HTR-8/SVneo (cell line): ENCODE measurements at regions not wholly inside any gene's neighbourhood (a gene's known extent, or its start where the extent isn't known, plus 50 kb on each side); places are given as distances from the start of the nearest gene placed in this dataset.
A peak's percentile ranks its signal among the peaks of the same experiment; 100 is the strongest.

Source experiments
- DNase-seq: peaks from one replicate; pipeline ENCODE4 v3.0.0; 2011; ENCODE audit warnings: low spot score, mixed read lengths; ENCODE audit not compliant: insufficient read length
- FAIRE-seq: peaks from 2 replicates; lab custom pipeline; 2011; peaks lifted over from hg19 to GRCh38; lab: Jason Lieb, UNC

- DNase-seq (no peak), FAIRE-seq (no peak)
Measured at GRCh38 chr2:64220894-64221617, 76.8 kb upstream of the PELI1 start.

- DNase-seq (no peak), FAIRE-seq (no peak)
Measured at GRCh38 chr2:64221935-64222334, 77.7 kb upstream of the PELI1 start.

DNA sequence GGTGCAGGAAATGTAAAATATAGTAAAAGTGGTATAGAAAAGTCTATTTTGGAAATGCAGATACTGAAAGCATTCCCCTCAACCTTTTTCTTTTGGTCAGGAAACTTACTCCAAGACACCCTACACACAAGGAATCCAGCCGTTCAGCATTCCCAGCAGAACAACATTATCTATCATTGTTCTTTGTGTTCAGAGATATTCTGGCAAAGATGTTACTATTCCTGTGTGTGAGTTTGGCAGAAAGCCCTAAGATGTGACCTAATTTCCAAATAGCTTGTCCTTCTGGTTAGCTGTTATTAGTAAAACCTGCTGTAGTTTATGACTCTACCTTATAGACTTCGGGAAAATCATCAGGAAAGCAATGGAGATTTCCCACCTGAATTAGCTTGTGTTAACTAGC lies 78.1 kb upstream of the PELI1 start:
- FAIRE-seq: no peak
- no peak for DNase-seq

DNA sequence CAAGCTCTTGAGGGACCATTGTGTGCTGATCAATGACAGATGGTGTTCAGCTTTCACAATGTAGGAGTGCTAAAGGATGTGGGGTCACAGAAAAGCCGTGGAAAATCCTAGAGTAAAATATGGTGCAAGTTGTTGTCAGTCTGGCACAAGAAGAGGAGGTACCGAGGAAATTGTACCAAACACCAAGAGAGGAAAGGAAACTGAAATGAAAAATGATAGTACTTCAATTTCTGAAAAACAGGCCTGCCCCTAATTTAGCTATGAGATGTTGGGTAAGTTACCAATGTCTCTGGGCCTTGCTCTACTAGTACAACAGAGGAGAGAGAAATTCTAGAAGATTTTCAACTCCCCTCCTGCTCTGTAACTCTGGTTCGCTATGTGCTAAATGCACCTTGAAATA lies 78.8 kb upstream of the PELI1 start:
- no peak for DNase-seq
- no peak for FAIRE-seq

- FAIRE-seq (no peak), DNase-seq (no peak)
Measured at GRCh38 chr2:64225491-64225890, 81.3 kb upstream of the PELI1 start.

- FAIRE-seq (no peak), DNase-seq (no peak)
Measured at GRCh38 chr2:64226611-64227010, 82.4 kb upstream of the PELI1 start.

- no peak for DNase-seq
- FAIRE-seq: no peak
Measured at GRCh38 chr2:64227603-64228125, 83.4 kb upstream of the PELI1 start.

GRCh38 chr2:64228126-64228678 lies 84.0 kb upstream of the PELI1 start:
- peak; percentile 81 for DNase-seq
- peak; percentile 69 for FAIRE-seq

DNA sequence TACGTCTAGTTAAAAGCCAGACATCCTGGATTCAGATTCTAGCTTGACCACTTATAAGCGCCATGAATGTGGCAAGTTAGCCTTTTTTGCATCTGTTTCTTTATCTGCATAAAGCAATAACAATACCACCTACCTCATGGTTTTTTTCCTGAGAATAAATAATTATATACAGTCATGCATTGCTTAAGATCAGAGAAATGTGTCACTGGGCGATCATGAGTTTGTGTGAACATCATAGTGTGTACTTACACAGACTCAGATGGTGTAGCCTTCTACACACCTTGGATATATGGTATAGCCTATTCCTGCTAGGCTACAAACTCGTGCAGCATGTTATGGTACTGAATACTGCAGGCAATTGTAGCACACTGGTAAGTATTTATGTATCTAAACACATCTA lies 84.7 kb upstream of the PELI1 start:
- FAIRE-seq (no peak), DNase-seq (no peak)

DNA sequence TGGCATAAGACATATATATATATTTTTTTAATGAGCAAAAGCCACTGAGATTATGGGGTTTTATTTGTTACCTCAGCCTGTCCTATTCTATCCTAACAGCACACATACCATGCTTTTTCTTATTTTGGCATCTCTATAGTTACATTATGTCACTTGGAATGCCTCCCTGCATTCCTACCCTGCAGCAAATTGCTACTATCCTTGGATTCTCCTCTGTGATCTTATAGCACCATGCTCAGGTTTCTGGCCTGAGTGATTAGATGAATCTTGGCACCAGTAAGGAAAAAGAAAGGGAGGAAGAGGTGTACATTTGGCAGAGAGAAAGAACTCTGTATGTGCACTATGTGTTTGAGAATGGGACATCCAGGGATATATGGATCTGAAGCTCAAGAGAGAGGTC lies 86.3 kb upstream of the PELI1 start:
- FAIRE-seq (no peak), DNase-seq (no peak)

DNA sequence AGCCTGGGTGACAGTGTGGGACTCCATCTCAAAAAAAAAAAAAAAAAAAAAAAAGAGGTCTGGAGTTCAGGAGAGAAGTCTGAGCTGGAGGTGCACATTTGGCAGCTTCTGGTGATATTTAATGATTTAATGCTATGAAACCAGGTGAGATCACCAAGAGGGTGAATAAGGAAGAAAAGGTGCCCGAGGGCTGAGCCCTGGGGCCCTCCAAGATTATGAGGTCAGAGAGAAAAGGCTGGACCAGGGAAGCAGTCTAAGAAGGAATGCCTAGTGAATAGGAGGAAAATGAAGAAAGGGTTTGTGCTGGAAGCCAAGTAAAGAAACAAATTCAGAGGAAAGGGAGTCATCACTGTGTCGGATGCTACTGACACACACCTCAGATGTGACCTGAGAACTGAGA lies 88.0 kb upstream of the PELI1 start:
- DNase-seq (no peak), FAIRE-seq (no peak)

DNA sequence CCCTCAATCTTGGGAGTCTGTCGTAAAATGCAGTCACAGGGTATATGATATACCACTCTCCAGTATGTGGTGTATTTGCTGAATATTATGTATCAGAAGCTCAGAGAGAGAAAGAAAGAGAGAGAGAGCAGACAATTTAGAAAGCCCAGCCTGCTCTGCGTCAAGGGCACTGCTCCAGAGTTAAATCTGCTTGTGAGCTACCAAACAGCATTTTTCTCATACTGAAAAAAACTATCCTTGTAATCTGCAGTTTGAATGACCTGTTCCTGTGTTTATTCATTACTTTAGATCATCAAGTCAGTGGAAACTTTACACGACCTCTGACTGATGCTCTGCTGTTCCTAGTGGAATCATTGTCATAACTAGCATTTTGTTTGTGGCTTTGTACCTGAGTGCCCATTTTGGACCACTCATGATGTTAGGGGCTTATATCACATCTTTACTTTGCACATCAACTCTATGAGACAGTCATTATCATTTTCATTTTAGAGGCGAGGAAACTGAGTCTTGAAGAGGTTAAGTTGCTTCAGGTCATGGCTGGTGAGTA lies 89.2 kb upstream of the PELI1 start:
- FAIRE-seq (no peak), DNase-seq (no peak)

DNA sequence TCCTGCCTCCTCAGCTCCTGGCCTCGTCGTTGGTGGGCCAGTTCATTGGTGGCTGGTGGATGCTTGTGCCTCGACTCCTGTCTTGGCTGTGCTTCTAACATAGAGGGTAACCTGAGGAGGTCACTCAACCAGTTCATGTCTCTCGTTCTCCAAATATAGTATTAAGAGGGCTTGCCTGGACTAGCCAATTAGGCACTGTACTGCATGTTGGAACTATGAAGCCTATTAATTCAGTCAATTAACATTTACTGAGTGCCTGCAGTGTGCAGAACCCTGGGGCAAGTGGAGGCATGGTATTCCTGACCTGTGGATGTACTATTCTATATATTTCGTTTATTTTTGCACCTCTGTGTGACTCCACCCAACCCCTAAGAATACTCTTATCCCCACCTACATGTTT lies 89.9 kb upstream of the PELI1 start:
- FAIRE-seq: no peak
- DNase-seq: no peak

DNA sequence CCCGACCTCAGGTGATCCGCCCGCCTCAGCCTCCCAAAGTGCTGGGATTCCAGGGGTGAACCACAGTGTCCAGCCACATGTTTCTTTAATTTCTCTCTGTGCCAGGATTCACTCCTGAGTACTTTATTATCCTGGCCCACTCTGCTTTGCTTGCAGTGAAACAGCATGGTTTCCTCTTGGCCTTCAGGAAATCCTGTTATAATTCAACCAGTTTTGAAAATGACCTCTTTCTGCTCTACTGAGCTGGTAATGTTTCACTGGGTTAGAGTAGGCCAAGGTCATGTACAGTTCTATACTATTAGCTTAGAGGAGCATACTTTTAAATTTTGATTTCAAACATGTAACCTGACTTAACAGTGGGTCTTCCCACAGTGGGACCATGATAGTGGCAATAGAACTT lies 90.6 kb upstream of the PELI1 start:
- DNase-seq (no peak), FAIRE-seq (no peak)

DNA sequence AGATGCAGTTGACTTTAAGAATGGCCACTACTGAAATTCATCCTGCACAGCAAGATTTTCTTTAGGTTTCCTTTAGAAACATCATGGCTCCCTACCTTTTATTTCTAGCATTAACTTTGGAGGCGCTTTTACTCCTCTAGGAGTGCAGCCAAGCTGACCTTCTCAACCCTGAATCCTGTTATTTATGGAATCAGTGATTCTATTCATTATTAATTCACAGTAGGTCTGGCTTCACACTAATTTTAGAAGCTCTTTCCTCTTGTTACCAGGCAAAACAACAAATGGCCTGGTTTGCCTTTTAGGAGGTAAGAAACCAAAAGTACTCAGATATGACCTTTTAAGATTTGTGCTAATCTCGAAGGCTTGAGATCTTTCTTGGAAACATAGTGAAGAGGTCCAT lies 93.0 kb upstream of the PELI1 start:
- no peak for DNase-seq
- FAIRE-seq: no peak

- FAIRE-seq (no peak), DNase-seq (no peak)
Measured at GRCh38 chr2:64238799-64239198, 94.6 kb upstream of the PELI1 start.

DNA sequence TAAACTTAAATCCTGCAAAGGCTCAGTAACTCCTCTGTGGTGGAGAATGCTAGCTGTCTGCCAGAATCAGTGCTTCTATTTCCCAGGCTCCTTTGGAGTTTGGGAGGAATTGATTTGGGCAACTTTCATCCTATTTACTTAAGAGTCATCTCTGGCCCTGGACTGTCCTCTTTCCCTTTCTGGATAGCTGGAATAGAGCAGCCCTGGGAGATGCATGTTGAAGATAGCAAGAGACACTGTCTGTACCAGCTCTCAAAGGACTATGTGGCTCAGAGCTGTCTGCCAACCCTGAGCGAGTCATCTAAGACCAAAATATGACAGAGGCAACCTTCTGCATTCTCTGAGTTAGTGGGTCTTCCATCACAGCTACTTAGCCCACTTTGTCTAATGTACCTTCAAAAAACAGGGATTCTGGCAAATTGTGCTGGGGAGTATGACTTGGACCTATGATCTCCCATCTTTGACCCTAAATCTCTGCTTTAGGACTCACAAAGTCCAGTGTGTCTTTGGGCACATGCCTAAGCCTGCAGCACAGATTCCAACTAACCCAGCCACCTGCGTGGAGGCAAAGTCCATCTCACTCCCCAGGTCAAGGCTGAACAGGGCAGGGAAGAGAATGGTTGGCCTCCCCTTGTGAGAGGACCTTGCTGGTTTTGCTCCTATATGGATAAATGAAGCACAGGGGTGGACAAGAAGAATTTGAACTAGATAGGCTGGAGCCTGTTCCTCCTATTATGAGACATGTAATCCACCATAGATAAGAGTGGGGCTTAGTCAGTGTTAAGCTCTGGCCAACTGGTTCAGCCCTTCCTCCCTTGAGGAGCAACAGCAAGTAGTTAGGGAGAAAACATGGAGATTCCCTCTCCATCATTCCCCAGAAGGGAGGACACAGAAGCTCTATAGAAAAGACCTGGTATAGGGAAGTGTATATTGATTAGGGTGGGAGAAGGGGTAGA lies 99.1 kb upstream of the PELI1 start:
- DNase-seq (no peak), FAIRE-seq (no peak)

DNA sequence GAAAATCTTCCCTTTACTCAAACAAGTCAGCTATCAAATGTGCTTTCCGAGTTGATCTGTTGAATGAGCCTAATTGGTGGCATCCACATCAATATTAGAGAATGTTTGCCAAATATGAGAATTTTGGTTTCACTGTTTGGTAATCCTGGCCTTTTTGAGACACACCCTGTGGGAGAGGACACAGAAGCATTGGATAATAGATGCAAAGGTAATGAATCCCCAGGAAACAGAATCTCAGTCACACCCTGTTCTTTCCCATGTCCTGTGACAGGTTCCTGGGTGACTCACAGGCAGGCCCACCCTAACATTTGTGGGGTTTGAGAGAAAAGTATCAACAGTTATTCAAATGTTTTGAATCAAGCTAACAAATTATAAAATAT lies 99.8 kb upstream of the PELI1 start:
- no peak for FAIRE-seq
- no peak for DNase-seq

GRCh38 chr2:64245631-64246030 lies 101.4 kb upstream of the PELI1 start:
- DNase-seq (no peak), FAIRE-seq (no peak)

DNA sequence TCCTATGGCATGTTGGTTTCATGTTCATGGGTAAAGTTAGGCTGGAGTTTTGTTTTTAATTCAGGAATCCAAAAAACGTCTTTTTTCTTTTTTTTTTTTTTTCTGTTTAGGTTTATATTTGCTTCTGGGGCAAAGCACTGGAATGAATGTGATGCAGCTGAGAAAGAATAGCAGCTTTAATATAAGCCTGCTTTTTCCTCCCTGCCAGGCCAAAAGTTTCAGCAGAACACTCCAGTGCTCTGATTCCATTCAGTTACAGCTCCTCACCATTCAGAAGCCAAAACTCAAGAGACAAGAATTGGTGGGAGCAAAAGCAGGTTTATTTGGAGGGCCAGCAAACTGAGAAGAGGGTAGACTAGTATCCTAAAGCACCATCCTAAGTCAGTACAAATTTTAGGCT lies 102.7 kb upstream of the PELI1 start:
- FAIRE-seq: no peak
- no peak for DNase-seq

- FAIRE-seq (no peak), DNase-seq (no peak)
Measured at GRCh38 chr2:64249426-64249825, 105.2 kb upstream of the PELI1 start.
